Neural progenitor cell (in vitro differentiated cells): ENCODE measurements at regions not wholly inside any gene's neighbourhood (a gene's known extent, or its start where the extent isn't known, plus 50 kb on each side); places are given as distances from the start of the nearest gene placed in this dataset.

ENCODE experiments used
- DNase-seq: peaks from one replicate; pipeline ENCODE4 v3.0.0-alpha.2; 2016; ENCODE audit warnings: low spot score
- H2AFZ ChIP-seq: fragments of 200-600 bp; sonication (generic); replicated peaks from 2 replicates; pipeline ENCODE4 v1.6.1; 2016; ENCODE audit warnings: antibody characterized with exemption
- H3F3A ChIP-seq: fragments of 200-600 bp; sonication (generic); 2 replicates; pipeline ENCODE4 v1.6.1; 2016; ENCODE audit warnings: antibody characterized with exemption, low read depth
- H3K27ac ChIP-seq: fragments of 200-600 bp; sonication (generic); 2 replicates; pipeline ENCODE4 v1.5.1; 2016; ENCODE audit warnings: mild to moderate bottlenecking
- H3K27me3 ChIP-seq: fragments of 200-600 bp; sonication (generic); 2 replicates; pipeline ENCODE4 v1.6.1; 2016; ENCODE audit warnings: mild to moderate bottlenecking, moderate library complexity
- H3K36me3 ChIP-seq: fragments of 200-600 bp; sonication (generic); 2 replicates; pipeline ENCODE4 v1.5.1; 2016
- H3K4me1 ChIP-seq: fragments of 200-600 bp; sonication (generic); 2 replicates; pipeline ENCODE4 v1.6.1; 2016; ENCODE audit warnings: mixed run types
- H3K4me2 ChIP-seq: fragments of 200-600 bp; sonication (generic); 2 replicates; pipeline ENCODE4 v1.6.1; 2016
- H3K4me3 ChIP-seq: fragments of 200-600 bp; sonication (generic); 2 replicates; pipeline ENCODE4 v1.5.1; 2016
- H3K79me2 ChIP-seq: fragments of 200-600 bp; sonication (generic); 2 replicates; pipeline ENCODE4 v1.6.1; 2016; ENCODE audit warnings: low read depth
- H3K9ac ChIP-seq: fragments of 200-600 bp; sonication (generic); 2 replicates; pipeline ENCODE4 v1.6.1; 2016
- H3K9me3 ChIP-seq: fragments of 200-600 bp; sonication (generic); 2 replicates; pipeline ENCODE4 v1.5.1; 2016; ENCODE audit warnings: low read depth
- H4K20me1 ChIP-seq: fragments of 200-600 bp; sonication (generic); 2 replicates; pipeline ENCODE4 v1.6.1; 2016; ENCODE audit warnings: low read depth
- H3K27ac Mint-ChIP-seq: 3 replicates; pipeline ENCODE4 v1.8.0; 2021; ENCODE audit warnings: mixed read lengths
- H3K27me3 Mint-ChIP-seq: 2 replicates; pipeline ENCODE4 v1.8.0; 2022; ENCODE audit warnings: low read depth, mild to moderate bottlenecking, inconsistent platforms, moderate library complexity, mixed read lengths; ENCODE audit not compliant: insufficient read depth
- H3K36me3 Mint-ChIP-seq: 3 replicates; pipeline ENCODE4 v1.8.0; 2021; ENCODE audit warnings: mixed read lengths
- H3K4me1 Mint-ChIP-seq: 3 replicates; pipeline ENCODE4 v1.8.0; 2021; ENCODE audit warnings: mixed read lengths
- H3K4me3 Mint-ChIP-seq: 3 replicates; pipeline ENCODE4 v1.8.0; 2021; ENCODE audit warnings: mild to moderate bottlenecking, moderate library complexity, mixed read lengths
- H3K9me3 Mint-ChIP-seq: 3 replicates; pipeline ENCODE4 v1.8.0; 2020; ENCODE audit warnings: mixed read lengths
- EZH2 ChIP-seq: fragments of 200-600 bp; sonication (generic); IDR thresholded peaks from 2 replicates; pipeline ENCODE4 v1.6.1; 2017; ENCODE audit warnings: antibody characterized with exemption, mild to moderate bottlenecking, moderate library complexity
- EZH2phosphoT487 ChIP-seq: fragments of 200-600 bp; sonication (generic); IDR thresholded peaks from 2 replicates; pipeline ENCODE4 v1.6.1; 2017; ENCODE audit warnings: antibody characterized with exemption
- TF ChIP-seq, protein P1 (sequence below): fragments of 200-600 bp; sonication (generic); IDR thresholded peaks from 2 replicates; pipeline ENCODE4 v1.5.1; 2017; ENCODE audit warnings: antibody characterized with exemption, mild to moderate bottlenecking

DNA sequence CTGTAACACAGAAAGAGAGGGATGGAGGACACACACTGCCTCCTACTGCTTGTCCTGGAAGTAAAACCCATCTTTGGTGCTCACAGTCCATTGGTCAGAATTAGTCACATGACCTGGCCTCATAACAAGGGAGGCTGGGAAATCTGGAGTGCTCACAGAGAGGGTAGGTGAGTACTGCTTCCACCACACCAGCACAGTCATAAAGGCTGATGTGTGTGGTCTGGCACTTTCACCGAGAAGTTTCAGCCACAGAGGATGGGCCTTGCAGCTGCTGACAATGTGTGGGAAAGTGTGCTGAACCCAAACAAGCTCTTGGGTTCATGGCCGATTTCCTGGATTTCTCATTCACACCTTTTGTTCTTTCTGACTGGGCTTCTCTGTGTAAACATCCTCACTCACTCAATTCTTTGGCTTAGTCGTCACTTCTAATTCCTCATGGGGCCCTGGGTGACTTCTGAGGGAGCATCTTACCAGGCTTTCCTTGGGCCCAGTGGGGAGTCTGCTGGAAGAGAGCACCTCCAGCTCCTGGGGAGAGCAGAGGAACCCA is 100.7 kb downstream of the ASB7 start:
- H3K27me3 Mint-ChIP-seq: peaks cover 5% of the 10 kb centered on the region
- DNase-seq: no peak
- H3K4me1 Mint-ChIP-seq: no peaks in the 10 kb centered on the region
- no peak overlapping the region for H3K4me2 ChIP-seq
- no peaks in the 10 kb centered on the region for H4K20me1 ChIP-seq
- H3K4me1 ChIP-seq: no peaks in the 10 kb centered on the region
- H3K9ac ChIP-seq: no peak overlapping the region
- H3K27me3 ChIP-seq: no peaks in the 10 kb centered on the region
- no peaks in the 10 kb centered on the region for H3K36me3 Mint-ChIP-seq
- H3K27ac Mint-ChIP-seq: no peak overlapping the region
- no peak overlapping the region for H2AFZ ChIP-seq
- H3K4me3 ChIP-seq: no peak overlapping the region
- H3K36me3 ChIP-seq: no peaks in the 10 kb centered on the region
- no peaks in the 10 kb centered on the region for H3K79me2 ChIP-seq
- no peak overlapping the region for H3K27ac ChIP-seq
- H3K9me3 ChIP-seq: no peaks in the 10 kb centered on the region
- TF ChIP-seq EZH2phosphoT487 (no peak), EZH2 (no peak)
- TF ChIP-seq, protein P1, sequence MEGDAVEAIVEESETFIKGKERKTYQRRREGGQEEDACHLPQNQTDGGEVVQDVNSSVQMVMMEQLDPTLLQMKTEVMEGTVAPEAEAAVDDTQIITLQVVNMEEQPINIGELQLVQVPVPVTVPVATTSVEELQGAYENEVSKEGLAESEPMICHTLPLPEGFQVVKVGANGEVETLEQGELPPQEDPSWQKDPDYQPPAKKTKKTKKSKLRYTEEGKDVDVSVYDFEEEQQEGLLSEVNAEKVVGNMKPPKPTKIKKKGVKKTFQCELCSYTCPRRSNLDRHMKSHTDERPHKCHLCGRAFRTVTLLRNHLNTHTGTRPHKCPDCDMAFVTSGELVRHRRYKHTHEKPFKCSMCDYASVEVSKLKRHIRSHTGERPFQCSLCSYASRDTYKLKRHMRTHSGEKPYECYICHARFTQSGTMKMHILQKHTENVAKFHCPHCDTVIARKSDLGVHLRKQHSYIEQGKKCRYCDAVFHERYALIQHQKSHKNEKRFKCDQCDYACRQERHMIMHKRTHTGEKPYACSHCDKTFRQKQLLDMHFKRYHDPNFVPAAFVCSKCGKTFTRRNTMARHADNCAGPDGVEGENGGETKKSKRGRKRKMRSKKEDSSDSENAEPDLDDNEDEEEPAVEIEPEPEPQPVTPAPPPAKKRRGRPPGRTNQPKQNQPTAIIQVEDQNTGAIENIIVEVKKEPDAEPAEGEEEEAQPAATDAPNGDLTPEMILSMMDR: no peak
- H3F3A ChIP-seq: no peaks in the 10 kb centered on the region
- H3K9me3 Mint-ChIP-seq: peaks cover 3% of the 10 kb centered on the region
- H3K4me3 Mint-ChIP-seq: no peak overlapping the region

DNA sequence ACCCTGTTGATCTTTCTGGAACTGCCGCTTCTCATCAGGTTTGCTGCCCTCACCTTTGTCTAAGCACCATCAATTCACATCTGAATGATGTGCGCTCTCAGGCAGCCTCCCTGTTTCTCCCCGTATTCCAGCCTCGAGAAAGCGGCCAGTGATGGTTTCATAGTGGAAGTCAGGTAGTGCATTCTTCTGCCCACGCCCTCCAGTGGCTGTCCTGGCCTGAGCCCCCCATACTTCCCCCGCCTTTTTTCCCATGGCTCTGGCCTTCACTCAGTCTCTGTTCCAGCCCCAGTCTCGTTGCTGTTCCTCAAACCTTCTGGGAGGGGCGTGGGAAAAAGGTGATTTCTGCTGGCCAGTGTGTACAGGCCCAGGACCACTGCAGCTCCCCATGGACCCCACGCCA is 101.3 kb downstream of the ASB7 start:
- Histone ChIP-seq H3K27me3 (no peaks in the 10 kb centered on the region), H3K27ac (no peak overlapping the region), H2AFZ (no peak overlapping the region), H3K9ac (no peak overlapping the region), H3K79me2 (no peaks in the 10 kb centered on the region), H3K36me3 (no peaks in the 10 kb centered on the region), H3F3A (no peaks in the 10 kb centered on the region), H3K4me3 (no peak overlapping the region), H3K9me3 (no peaks in the 10 kb centered on the region), H3K4me2 (no peak overlapping the region), H3K4me1 (no peaks in the 10 kb centered on the region), H4K20me1 (no peaks in the 10 kb centered on the region)
- DNase-seq: no peak
- no peak overlapping the region for H3K27ac Mint-ChIP-seq
- peaks cover 5% of the 10 kb centered on the region for H3K27me3 Mint-ChIP-seq
- H3K36me3 Mint-ChIP-seq: no peaks in the 10 kb centered on the region
- no peaks in the 10 kb centered on the region for H3K4me1 Mint-ChIP-seq
- H3K9me3 Mint-ChIP-seq: peaks cover 6% of the 10 kb centered on the region
- H3K4me3 Mint-ChIP-seq: no peak overlapping the region
- TF ChIP-seq EZH2: no peak
- TF ChIP-seq, protein P1: no peak

DNA sequence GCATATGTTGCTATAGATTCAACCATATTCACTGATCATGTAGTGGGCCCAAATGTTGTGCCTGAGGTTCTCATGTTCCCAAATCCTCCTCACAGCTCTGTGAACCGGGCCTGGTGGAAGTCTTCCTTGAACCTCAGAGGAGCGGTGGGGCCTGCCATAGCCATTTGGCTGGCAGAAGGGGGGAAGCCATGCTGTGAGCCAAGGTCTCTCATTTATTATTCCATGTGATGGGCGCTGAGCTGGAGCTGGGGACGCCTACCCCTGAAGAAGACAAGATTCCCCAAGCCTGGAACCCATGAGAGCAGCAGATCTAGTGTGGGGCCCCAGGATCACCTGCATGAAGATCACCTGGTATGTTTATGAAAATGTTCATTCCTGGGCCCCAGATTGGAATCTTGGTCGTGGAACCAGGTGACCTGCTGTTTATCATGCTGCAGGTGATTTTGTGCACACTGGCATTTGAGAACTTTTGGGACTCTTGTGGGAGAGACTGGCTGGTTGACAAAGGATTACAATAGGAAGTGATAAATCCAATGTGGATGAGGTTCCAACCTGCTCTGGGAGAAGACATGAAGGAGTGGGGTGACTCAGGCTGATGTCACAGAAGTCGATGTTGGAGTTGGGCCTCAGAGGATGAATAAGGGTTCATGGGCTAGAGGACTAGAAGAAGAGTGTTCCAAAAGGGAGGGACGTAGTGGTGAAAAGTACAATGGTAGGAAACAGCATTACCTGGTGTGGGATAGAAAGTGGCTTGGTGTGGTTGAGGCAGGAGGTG is 102.1 kb downstream of the ASB7 start:
- no peaks in the 10 kb centered on the region for H3F3A ChIP-seq
- DNase-seq: no peak
- no peak overlapping the region for H3K27ac Mint-ChIP-seq
- peaks cover 5% of the 10 kb centered on the region for H3K27me3 Mint-ChIP-seq
- H3K9ac ChIP-seq: no peak overlapping the region
- no peak overlapping the region for H2AFZ ChIP-seq
- no peaks in the 10 kb centered on the region for H3K4me1 ChIP-seq
- no peak overlapping the region for H3K27ac ChIP-seq
- no peaks in the 10 kb centered on the region for H3K9me3 ChIP-seq
- no peaks in the 10 kb centered on the region for H3K36me3 Mint-ChIP-seq
- no peak overlapping the region for H3K4me3 Mint-ChIP-seq
- no peaks in the 10 kb centered on the region for H3K79me2 ChIP-seq
- no peaks in the 10 kb centered on the region for H3K4me1 Mint-ChIP-seq
- no peak overlapping the region for H3K4me3 ChIP-seq
- peaks cover 12% of the 10 kb centered on the region for H3K9me3 Mint-ChIP-seq
- no peaks in the 10 kb centered on the region for H3K36me3 ChIP-seq
- TF ChIP-seq EZH2phosphoT487 (no peak), EZH2 (no peak)
- TF ChIP-seq, protein P1: no peak
- H4K20me1 ChIP-seq: no peaks in the 10 kb centered on the region
- no peaks in the 10 kb centered on the region for H3K27me3 ChIP-seq
- H3K4me2 ChIP-seq: no peak overlapping the region
